ENCODE measurements at regions not wholly inside any gene's neighbourhood (a gene's known extent, or its start where the extent isn't known, plus 50 kb on each side); places are given as distances from the start of the nearest gene placed in this dataset.

- TF ChIP-seq CTCF (IDR thresholded peaks at IDR 0.05) (no peak), EZH2 (IDR thresholded peaks at IDR 0.05) (no peak)
Measured at GRCh38 chr7:112995059-112995824, 91.4 kb downstream of the GPR85 start.
